Activated gamma-delta T cell treated with anti-CD3 and anti-CD28 coated beads, Interleukin-2, amount 50 U/mL, for 16 hours (primary cell): ENCODE measurements at regions not wholly inside any gene's neighbourhood (a gene's known extent, or its start where the extent isn't known, plus 50 kb on each side); places are given as distances from the start of the nearest gene placed in this dataset.
"Not testable (repeated sequence)": the region's sequence is repeated elsewhere in the genome, so short reads cannot be mapped to it uniquely, and the experiment has no call there.

ENCODE experiments used
- DNase-seq: peaks from one replicate; pipeline ENCODE4 v3.0.0-alpha.2; 2020; ENCODE audit warnings: low read depth

DNA sequence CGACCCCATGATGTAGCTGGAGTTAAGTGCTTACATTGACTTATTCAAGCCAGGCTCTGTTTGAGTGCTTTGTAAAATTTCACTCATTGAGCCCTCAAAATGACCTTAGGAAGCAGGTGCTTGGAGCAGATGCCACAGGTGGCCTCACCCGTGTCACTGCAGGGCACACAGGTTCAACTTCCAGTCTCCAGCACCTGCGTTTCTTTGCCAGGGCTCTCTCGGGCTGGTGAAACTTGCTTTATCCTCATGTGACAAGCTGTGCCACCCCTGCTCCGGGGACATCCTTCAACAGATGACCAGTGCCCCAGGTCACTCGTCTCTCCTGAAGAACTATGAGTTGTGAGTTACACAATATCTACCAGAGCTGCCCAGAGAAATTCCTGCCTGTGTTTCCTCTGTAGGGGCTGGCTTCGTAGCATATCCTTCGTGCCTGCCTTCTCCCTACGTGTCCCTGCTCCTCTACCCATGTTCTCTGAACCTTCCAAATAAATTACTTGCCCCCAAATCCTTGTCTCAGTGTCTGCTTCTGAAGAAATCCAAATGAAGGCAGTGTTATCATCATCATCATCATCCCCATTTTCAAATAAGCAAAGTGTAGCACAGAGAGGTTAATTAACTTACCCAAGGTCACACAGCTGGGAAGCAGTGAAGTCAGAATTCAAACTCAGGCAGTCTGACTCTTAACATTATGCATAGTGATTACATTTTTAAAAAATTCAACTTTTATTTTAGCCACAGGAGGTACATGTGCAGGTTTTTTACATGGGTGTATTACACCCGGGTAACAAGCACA, 352.5 kb downstream of the NPIPA8 start:
- no peak for DNase-seq

DNA sequence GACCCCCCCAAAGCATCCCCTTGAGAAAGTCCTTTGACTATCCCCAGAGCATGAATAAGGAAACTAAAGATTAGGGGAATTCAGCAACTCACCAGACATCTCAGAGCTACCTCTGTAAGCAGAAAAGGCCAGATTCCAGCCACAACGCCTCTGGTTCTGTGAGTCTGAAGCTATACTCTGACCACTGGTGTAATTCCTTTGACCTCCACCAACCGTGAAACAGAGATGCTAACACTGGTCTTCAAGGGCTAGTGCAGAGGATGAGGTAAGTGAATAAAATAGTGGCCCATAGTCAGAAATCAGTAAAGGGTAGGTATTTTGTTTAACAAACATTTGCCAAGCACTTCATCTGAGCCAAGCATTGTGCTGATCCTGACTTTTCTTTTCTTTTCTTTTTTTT, 353.4 kb downstream of the NPIPA8 start:
- no peak for DNase-seq

DNA sequence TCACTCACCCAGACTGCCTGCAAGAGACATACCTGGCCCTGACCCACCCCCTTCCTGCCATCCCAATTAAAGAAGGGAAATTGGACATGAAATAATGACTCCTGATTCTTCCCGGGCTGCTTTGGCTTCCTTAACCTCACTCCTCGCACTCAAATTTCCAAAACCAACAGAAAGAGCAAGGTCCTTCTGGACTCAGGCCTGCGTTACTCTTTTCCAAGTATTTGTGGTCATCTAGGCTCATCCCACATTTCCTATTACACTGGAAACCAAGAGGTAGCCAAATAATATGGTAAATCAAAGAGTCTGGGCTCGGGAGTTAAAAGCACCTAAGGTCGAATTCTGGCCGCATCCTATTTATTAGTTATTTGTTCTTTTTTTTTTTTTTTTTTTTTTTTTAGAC, 359.3 kb downstream of the NPIPA8 start:
- no peak for DNase-seq

DNA sequence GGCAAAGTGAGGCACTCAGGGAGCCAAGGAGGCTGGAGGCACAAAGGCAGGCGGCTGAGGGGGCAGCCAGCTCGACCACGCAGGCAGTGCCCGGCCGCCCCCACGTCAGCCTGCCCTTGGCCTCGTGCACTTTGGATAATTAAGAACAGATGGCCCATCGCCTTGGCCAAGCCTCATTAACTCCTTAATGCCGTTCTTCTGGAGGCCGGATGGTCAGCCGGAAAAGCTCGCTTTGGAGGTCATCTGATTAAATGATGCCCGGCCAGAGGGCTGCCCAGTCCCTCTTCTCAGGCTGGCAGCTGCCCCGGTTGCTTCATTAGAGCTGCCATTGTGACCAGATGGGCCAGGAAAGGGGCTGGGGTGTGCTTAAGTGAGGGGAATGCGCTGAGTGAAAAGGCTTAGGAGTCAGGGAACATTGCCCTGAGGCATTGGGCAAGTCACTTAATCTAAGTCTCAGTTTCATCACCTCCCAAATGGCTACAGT, 364.0 kb downstream of the NPIPA8 start:
- DNase-seq: no peak

DNA sequence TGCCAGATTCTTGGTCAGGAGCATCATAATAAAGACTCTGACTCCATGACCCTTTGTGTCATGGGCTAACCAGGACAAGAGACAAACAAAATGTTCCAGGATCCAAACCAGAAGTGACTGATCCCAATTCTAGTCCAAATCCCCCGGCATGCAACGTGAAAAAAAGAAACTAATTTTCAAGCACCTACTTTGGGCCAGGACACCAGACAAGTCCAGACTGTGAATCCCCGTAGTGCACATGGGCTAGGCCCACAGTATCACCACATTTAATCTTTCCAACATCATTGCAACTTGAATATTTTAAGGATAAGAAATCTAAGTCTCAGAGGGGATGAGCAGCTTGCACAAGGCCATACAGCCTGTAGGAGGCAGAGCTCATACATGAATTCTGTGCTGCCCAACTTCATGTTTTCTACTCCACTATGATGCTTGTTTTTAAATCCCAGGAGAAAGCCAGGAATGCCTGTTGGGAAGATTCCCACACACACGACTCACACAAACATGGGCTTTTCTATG, 365.7 kb downstream of the NPIPA8 start:
- no peak for DNase-seq

DNA sequence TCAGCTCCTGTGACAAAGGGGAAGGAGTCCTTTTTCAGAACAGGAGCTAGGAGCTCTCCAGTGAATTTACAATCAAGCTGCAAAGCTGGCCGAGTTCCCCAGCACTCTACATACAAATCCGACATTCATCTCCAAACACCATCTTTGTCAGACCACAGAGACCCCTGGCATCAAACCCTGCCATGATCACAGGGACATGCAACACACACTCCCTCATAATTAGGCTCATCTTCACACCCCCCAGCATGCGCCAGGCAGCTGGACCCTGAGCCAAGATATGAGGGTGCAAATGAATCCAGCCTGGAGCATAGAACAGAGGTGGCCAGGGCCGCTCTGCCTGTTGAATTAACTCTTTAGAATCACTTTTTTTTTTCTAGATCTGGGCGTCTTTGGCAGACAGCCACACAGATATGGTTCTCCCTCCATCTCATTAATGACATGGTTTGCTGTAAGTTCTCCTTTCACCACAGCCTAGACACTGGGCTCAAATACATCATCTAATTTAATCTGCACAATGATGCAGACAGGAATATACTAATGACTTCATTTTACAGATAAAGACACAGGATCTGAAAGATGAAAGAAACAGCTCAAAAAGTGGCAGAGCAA, 366.3 kb downstream of the NPIPA8 start:
- no peak for DNase-seq

DNA sequence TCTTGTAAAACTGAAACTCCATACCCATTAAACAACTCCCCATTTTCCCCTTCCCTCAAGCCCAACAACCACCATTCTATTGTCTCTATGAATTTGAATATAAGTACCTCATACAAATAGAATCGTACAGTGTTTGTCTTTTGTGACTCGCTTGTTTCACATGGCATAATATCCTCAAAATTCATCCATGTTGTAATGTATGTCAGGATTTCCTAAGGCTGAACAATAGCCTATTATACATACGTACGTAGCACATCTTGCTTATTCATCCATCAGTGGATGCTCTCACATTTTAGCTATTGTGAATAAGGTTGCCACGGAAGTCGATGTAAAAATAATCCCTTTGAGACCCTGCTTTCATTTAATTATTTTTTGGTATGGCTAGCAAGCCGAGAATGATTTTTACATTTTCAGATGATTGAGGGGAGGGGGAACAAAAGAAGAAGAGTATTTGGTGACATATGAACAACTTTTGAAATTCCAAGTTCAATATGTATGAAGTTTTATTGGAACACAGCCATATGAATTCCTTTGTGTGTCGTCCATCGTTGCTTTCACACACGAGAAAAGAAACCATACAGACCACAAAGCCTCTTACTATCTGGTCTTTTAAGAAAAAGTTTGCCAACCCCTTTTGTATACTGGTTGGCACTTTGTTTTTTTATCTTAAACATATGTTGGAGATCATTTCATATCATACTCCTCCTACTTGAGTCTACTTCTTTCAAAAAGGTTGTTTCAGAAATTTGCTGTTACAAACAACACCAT, 371.2 kb downstream of the NPIPA8 start:
- no peak for DNase-seq

DNA sequence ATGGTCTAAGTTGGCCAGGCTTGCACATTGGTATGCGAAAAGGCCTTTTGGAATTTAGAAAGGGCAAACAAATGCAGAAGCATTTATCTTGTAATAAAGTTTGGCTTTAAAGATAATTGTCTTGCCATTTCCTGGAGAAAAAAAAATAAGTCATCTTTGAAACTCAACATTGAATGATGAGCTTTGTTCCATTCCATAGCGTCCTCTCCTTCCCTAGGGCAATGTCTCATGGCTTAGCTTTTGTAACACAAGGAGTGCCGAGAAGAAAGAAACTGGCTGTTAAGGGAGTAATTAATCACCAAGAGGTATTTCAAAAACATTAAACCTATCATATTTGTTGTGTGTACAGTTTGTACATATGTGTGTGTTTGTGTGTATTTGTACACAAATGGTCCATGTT, 372.3 kb downstream of the NPIPA8 start:
- no peak for DNase-seq

DNA sequence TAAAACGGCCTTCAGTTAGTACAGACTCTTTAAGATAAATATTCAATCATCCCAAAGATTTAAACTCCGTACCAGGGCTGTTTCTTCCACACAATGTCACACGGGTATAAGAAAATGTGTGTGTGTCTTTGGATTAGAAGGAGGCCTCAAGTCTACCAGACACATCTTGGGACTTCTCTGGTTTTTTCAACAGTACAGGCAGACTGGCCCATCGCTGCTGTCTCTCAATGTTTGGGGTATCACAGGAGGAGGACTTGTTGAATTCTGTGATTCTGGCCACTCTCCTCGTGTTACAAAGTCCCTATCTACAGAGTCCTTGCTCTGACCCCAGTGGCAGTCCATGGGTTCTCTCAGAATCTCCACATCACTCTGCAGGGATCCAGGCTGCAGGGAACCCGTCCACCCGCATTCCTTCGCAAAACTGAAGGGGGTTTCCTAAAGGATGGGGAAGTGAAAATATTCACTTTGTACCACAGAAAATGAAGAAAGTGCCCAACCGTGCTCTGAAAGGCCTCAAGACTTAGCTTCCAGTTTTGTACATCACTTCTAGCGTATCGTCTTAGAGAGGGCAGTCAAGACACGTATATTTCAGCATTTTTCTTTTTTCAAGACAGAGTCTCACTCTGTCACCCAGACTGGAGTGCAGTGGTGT, 373.2 kb downstream of the NPIPA8 start:
- no peak for DNase-seq

DNA sequence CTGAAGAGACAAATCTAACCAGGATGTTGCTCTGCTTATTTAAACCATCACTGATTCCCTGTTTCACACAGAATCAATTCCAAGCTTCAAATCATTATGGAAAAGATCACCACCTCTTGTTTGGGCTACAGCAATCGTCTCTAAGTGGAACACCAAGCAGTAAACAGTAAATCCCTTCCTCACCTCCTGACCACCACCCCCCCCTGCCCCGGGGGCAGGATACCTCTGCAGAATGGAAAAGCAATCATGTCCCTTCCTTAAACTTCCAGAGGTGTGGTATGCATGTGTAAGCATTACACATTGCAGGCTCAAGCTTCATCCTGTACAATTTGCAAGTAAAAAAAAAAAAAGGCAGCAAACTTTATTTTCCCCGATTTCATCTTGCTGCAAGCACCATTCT, 373.8 kb downstream of the NPIPA8 start:
- DNase-seq: no peak

DNA sequence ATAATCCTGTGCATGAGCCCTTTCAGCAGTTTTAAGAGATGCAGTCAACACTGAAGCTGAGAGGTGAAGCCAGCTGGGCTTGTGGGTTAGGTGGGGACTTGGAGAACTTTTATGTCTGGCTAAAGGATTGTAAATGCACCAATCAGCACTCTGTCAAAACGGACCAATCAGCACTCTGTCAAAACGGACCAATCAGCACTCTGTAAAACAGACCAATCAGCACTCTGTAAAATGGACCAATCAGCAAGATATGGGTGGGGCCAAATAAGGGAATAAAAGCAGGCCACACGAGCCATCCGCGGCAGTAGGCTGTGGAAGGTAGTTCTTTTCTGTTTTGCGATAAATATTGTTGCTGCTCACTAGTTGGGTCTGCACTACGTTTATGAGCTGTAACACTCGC, 374.7 kb downstream of the NPIPA8 start:
- DNase-seq: not testable (repeated sequence)

DNA sequence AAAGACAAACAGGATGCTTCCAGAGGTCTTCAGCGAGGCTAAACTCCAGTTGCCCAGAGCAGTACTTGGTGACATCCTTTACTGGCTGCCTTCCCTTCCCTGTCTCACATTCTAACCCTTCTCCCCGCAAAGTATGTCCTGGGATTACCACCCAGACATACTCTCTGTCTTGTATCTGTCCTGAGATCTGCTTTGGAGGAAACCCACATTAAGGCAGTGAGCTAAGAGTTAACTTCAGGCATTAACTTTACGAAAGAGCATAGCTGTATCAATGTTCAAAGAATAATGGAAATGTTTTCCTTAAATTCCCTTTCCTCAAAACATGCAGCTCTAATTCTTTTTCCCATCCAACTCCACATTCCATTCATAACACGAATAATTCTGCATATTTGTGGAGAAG, 385.2 kb downstream of the NPIPA8 start:
- DNase-seq: no peak

DNA sequence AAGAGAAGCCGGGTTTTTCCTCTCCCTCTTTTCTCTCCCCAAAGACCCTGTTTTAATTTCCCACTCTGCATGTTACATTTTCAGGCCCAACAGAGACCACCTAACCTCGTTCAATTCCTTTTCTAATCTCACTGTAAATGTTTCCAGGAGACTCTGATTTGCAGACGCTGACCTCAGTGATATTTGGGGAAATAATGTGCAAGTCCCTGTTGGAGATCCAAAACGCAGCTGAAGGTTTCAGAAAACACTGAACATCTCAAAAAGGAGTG, 386.6 kb downstream of the NPIPA8 start:
- no peak for DNase-seq

DNA sequence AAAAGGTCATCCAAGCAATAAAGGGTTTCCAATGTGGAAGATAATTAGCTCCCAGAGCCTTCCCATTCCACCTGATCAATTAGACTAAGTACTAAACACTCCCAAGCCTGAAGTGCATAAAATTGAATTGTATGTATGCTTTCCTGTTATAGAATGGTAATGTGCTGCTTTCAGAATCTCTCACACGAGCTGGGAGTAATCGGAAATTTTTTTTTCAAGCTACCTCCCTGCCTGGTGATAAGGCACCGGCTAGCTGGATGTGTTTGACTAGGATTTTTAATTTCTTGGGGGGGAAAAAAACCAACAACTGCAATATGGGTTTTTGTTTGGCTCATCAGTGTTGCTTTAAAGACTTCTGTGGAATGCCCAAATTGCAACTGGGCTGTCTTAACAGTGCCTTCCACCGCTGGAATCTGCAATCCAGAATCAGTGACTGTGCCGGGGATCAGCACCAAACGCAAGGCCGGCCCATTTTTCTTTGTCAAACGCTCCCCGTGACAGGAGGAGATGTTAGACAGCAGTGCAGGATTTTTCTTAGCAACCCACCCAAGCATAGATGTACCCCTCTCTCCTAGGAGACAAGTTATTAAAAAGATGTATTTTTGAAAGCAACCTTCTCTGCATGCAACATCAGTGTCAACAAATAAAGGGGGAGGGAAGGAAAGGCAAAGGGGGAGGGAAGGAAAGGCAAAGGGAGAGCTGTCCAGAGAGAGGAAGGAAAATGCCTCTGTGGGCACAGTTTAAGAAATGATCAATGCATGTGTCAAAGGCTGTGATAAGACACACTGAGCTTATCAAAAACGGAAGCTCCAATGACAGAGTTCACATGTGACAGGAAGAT, 387.2 kb downstream of the NPIPA8 start:
- no peak for DNase-seq

DNA sequence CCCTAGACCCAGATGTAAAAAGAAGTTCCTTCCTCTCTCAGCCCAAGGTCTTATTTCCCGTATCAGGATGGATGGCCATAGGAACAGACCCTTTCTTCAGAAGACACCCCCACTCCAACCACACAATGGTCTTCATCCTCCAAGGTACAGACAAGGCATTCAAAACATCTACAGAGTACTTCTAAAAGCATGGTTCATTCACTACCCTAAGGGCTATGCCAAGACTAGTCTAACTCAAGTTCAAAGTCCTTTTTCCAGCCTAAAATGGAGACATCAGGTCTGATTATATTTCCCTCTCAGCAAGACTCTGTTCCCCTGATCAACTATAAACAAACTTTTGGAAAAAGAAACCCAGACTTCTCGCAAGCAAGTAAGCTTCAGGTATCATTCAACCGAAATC, 388.9 kb downstream of the NPIPA8 start:
- DNase-seq: no peak

DNA sequence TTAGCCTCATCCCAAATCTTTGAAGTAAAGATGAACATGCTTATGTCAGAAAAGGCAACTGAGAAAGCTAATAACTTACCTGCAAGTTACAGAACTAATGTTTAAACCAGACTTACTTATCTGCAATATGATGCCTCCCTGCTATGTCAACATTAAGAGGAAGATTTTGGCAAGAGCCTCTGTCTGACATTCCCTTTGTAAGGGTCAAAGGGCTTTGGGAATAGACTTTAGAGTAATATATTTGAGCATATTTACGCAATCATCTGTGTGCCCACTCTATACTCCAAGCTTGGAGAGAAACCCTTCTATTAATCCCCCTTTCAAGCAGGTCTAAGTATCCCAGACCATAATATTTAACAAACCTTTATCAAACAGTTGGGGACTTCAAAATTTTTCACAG, 389.4 kb downstream of the NPIPA8 start:
- no peak for DNase-seq

DNA sequence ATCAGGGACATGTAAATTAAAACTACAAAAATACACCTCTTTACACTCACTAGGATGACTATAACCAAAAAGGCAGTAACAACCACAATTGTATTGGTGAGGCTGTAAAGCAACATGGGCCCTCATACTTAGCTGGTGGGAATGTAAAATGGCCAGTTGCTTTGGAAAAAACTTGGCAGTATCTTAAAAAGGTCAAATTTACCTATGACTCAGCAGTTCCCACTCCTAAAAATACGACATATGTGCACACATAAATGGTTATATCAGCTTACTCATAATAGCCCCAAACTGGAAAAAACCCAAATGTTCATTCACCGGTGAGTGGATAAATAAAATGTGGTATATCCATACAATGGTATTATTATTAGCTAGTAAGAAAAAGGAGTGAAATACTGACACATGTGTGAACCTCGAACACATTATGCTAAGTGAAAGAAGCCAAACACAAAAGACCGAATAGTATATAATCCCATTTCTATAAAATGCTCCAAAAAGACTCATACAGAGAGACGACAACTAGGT, 391.4 kb downstream of the NPIPA8 start:
- no peak for DNase-seq

DNA sequence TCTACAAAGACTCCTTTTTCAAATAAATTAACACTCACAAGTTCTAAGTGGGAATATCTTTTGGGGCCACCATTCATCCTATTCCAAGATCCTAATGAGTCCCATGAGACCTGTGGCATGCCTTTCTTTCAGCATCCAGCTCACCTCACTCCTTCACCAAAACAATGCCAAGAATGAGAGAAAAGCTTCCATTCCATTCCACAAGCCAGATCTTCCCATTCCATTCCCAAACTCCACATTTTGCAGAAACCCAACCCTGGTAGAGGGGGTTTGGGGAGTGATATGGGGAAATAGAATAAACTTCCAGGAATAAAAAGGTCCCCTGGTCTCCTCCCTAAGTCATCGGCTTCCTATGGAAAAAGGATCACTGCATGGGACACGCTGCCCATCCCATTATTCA, 392.2 kb downstream of the NPIPA8 start:
- DNase-seq: no peak

DNA sequence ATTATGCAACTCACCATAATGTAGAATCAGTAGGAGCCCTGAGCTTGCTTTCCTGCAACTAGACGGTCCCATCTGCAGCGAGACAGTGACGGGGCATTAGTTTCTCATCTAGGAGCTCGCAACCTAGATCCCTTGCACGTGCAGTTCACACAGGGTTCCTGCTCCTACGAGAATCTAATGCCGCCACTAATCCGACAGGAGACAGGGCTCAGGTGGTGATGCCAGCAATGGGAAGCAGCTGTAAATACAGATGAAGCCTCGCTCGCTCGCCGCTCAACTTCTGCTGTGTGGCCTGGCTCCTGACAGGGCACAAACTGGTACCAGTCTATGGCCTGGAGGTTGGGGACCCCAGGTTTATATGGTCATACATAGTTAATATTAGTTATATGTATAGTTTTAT, 394.5 kb downstream of the NPIPA8 start:
- no peak for DNase-seq

DNA sequence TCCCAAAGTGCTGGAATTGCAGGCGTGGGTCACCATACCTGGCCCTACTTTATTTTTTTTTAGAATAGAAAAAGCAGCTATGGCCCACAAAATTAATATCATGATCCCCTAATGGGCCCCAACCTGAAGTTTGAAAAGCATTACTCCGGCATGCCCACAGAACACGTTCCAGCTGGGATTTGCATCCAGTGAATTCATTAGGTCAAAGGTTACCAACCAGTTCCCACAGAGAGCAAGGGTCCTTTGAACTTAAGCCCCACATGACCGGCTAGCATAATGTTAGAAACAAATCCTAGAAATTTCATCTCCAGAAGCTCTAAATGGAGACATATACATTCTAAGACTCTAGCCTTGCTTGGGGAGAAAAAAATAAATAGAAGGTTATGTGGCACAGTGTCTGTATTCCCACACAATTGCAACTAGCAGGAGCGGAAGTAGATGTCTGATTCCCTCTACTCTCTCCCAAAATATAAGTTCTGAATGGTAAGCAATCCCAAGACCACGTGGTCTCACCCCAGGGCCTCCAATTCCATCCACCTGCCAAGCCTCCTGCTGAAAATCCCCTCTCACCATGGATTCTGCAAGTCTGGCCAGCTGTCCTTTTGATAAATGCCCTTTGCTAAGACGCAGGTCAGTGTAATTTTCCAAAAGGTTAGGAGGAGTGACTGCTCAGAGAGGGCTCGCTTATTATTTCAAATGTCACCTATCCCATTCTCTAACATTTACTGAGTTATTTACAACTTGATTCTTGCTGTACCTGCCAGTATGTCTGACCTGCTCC, 395.8 kb downstream of the NPIPA8 start:
- no peak for DNase-seq

DNA sequence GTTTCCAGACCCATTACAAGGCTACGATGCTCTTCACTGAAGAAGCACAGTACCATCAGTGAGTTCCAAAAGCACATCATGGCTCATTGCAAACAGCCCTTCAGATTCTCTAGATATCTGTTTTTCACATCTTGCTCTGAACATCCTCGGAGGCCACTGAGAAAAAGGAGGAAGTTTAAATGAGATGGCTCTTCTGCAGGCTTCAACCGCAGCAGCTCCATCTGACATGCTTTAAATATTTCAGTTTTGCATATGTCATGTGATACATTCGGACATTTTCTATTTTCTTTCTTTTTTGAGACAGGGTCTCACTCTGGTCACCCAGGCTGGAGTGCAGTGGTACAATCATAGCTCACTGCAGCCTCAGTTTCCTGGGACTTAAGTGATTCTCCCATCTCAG, 396.8 kb downstream of the NPIPA8 start:
- no peak for DNase-seq
